Stimulated activated CD8-positive, alpha-beta memory T cell treated with anti-CD3 and anti-CD28 coated beads, Interleukin-12 subunit alpha, Interleukin-12 subunit beta, amount 100 ng/mL, for 24 hours (primary cell): ENCODE measurements at regions not wholly inside any gene's neighbourhood (a gene's known extent, or its start where the extent isn't known, plus 50 kb on each side); places are given as distances from the start of the nearest gene placed in this dataset.

ENCODE experiments used
- DNase-seq: peaks from one replicate; pipeline ENCODE4 v3.0.0-alpha.2; 2020; ENCODE audit errors: extremely low read depth

DNA sequence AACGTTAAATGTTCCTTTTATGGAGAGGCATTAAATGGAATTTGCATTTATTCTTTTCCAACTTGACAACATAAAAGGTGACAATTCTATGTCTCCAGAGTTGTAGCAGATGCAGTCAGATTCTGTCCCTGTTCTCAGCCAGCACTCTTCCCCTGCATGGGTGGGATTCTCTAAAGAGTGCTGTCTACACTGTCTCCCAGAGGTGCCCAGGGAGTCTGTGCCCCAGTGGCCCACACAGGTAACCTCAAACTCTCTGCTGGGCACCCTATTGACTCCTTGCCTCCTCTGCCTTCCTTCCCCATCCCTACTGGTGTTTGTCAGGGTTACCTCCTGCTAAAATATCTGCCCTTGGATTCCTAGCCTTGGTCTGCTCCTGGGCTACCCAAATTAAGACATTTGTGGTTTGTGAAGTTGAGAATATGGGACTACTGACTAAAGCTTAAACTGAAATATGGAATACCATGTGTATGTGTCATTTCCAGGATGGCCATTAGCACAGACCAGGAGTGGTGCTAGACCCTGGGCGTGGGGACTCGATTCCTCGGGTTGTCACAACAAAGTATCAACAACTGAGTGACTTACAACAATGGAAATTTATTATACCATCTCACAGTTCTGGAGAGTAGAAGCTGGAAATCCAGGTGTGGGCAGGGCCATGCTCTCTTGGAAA, 284.7 kb downstream of the CDH26 start:
- no peak for DNase-seq

DNA sequence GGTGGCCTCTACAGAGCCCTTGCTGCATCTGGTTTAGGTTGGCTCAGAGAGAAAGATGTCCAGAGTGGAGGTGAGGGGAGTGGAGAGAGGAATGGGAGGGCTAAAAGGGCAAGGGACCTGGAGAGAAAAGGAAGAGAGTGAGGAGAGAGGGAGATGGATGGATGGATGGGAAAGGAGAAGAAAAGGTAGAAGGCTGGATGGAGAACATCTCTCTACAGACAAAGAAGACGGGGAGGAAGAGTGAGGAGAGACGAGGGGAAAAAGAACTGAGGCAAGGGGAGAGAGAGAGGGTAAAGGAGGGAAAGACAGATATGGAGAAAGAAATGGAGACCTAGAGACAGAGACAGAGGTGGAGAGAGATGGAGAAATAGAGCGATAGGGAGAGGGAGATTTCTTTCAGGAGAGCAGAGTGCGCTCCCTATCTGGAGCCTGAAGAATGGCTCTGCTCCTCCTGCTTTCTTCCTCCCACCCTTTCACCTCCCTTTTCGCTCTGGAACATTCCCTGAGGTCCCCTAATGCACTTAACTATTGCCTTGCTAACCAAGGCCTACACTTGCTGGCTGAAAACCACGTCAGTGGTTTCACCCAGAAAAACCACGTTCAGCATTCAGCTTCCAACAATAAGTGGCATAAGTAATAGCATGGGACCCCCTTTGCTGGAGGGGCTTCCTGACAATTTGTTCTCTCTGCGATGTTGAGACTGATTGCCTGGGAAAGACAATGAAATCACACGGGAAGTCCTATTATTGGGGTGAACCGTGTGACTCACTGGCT, 286.3 kb downstream of the CDH26 start:
- DNase-seq, result no peak

DNA sequence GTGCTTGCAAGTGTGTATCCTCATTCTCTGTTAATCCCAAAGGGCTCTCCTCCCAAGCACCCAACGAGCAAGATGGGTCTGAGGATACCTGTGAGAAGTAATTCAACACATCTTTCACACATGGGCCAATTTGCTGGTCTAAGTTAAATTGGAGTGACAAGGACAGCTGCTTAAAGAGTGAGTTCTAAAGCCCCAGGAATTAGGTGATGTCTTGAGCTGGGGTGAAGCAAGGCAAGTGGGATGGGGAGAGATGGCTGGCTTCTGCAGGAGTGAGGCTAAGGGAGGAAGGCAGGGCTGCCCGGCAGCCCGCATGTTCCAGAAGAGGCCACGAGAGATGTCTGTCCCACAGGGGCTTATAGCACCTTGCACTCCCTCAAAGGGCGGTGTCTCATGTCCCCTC, 288.5 kb downstream of the CDH26 start:
- no peak for DNase-seq

DNA sequence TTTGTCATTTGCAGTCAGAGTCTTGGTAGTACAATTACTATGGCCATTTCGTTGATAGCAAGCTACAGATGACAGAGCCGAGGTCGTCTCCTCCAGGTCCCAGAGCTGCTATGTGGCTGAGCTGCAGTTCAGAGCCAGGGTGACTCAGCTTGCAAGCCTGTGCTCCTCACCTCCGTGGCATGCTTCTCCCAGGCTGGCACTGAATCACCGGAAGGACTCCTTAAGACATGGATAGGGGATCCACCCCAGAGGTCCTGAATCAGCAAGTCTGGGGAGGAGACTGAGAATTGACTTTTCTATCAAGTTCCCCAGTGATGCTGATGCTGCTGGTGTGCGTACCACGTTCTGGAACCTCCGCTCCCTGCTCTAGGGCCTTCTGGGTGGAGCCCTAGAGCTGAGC, 291.2 kb downstream of the CDH26 start:
- DNase-seq, result no peak

DNA sequence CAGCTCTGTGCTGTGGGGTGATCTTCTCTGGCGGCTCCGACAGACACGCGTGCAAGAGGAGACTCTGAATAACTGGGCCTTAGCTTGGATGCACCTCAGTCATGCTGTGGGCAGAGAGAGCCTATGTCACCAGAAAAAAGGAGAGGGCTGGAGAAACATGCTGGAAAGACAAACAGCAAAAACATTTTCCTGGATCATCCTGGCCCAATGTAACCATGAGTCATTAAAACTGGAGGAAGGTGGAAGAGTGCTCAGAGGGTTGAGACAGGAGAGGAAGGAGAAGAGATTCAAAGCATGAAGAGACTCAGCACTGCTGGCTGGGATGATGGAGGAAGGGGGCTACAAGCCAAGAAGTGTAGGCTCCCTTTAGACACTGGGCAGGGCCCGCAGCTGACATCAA, 292.0 kb downstream of the CDH26 start:
- no peak for DNase-seq

DNA sequence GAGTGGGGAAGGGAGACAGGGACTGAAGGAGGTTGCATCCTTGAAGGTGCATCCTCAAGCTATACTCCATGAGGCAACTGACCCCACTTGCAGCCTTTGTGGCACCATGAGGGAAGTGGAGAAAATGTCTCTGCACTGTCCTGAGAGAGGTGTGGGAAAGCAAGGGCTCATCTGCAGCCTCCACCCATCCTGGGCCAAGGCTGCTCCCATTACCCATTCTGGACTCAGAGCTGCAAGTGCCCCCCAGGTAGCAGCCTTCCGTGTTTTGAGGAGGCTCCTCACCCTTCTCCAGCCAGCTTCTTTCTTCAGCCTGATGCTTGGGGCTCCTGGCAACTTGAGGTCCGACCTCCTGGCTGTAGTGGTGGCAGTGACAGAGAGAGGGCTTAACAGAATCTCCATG, 294.6 kb downstream of the CDH26 start:
- DNase-seq, result no peak

DNA sequence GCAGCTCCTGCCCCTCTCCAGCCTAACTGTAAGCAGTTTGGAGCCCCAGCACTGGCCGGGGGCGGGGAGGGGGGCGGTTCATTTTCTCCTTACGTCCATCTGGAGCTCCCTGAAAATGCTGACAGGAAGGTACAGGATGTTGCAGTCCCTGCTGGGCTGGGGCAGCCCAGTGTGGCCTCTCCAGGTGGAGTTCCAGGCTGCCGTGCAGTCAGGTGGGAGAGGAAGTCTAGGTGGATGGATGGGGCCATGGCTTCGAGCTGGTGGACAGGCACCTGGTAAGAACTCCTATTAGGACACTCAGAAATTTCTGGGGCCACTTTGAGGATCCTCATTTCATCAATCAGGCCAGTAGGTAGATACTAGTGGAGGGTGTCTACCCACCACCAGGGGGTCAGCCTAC, 295.2 kb downstream of the CDH26 start:
- no peak for DNase-seq

DNA sequence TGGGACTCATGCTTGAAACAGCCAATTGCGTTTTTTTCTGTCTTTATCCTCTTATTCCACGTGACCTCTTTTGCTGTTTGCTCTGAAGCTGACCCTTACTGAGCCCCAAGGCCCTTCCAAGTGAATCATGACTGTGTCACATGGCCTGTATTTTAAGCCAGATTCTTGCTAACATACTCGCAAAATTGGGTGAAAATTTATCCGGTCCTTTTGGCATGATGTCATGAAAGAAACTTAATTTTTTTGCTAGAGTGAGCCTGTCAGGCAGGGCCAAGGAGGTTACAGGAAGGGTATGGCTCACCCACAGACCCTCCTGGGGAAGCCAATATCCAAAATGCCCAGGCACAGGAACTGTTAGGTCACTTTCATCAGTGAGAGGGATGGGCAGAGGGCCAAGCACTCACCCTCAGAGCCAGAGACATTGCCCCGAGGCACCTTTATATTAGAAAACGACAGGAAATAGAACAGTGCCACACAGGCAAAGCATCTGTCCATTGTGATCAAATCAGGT, 296.7 kb downstream of the CDH26 start:
- no peak for DNase-seq

DNA sequence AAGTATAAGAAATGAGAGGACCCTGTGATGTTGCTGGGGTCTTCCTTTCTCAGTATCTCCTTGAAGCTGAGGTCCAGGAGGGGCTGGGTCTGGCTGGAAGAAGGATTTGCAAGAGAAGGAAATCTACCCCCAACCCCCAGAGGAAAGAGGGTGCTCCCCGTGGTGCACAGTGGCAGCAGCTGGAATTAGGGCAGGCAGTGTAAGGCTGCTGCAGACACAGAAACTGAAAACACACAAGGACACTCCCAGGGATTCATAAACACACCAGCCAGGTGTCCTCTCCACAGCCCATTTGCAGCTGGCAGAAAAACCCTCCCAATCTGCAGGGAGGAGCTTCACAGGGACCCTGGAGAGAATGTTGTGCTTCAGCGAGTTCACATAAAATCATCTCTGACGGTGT, 297.2 kb downstream of the CDH26 start:
- no peak for DNase-seq

DNA sequence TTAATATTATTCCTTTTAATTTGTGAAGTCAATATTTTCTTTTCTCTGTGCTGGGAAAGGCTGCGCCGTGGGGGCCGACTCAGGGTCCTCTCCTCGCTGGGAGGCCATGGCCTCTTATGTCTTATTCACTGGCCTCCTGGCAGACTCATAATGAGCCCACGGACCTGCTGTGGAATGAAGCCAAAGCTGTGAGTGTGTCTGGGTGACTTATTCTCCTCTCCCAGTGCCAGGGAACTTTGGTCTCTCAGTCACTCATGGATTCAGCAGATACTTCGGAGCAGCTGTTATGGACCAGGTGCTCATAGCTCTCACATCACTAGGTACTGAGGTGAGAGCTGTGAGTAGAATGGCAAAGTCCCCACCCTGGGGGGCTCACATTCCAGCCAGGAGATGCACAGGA, 297.6 kb downstream of the CDH26 start:
- DNase-seq, result no peak

DNA sequence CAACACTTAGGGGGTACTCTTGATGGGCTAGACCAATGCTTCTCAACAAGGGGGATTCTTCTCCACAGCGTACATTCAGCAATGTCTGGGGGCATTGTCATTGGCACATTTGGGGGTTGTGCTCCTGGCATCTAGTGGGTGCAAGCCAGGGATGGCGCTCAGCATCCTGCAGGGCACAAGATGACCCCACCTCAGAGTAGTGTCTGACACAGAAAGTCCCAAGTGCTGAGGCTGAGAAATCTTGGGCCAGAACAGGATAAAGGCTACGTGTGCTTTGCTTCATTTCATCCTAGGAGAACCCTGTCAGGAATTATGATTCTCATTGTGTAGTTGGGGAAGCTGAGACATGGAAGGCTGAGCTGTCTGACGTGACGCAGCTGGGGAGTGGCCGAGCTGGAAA, 298.6 kb downstream of the CDH26 start:
- DNase-seq, result no peak

DNA sequence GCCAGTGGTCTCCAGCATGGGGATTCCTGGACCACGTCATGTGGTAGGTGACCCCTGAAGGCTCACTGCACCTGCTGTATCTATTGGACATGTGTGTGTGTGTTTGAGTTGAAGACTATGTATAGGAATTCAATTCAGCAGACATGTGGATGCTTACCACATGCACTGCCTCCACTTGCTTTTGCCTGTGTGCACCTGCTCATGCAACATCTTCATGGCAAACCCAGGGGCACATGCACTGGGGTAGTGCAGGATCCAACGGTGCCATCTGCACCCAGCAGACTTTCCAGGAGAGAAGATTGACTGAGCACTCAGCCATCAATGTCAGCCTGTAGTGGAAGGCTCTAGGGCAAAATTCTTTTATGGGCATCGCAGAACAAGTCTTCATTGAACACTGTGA, 299.4 kb downstream of the CDH26 start:
- DNase-seq, result no peak

DNA sequence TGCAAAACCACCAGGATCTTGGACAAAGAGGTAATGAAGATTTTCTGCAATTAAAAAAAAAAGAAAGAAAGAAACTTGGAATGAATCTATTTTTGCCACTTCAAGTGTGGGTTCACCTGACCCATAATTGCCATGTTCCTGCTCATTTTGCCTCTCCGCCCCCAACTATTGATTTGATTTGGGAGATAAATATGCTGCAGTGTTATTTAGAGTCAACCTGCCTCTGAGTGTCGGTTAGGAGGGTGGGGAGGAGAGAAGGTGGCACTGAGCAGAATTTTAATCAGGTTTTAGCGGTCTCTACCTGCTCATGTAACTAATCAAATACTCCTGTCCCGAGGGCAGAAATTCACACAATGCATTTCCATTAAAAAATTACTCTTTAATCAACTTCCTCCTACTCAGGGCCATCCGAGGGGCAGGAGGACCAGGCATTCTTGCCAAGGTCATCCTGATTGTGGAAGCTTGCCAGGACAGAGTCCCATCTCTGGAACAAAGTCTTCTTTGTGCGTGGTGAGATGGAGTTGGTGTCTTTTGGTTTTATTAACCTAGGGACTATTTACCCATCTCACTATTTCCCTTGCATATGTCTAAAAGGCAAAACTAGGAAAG, 300.1 kb downstream of the CDH26 start:
- no peak for DNase-seq

DNA sequence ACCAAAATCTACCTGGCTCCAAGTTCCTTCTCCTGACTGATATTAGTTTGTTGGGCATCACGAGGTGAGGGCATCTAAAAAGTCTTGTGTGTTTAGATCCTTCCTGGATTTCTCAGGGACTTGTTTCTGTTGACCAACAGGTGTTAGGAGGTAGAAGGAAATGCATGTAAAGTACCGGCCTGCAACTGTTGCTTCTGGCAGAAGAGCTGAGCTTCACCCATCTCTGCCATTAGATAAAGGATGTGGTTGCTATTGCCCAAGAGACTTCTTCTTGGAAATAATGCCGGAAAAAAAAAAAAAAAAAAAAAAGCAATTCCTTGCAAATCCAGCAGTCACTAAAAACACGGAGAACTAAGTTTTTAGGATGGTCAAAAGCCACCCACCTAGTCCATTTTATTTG, 303.1 kb downstream of the CDH26 start:
- DNase-seq, result no peak

DNA sequence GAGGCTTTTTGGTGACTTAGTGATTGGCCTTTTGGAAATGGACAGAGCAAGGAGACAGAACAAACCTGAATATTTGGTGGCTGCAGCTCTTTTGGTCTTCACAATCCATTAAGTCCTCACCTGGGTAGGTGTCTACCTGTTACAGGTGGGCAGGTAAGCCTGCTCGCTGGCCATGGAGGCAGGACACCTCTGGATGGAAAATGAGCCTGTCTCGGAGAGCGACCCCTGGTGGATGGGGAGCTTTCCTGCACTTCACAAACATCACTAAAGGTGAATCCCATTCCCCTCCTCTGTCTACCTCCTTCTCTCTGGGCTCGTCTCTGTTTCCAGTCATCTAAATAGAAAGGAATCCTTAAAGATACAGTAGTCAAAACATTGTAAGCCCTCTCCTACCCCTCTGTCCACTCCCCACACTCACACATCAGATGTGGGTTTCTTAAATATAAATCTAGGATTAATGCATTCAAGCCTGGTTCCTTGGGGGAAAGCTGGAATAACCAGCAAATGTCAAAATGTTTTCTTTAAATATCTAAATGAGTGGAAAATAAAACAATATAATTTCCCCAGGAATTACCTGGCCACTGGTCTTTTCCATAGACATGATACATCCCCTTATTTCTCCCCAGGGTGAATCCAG, 304.9 kb downstream of the CDH26 start:
- peak; percentile 3 for DNase-seq

DNA sequence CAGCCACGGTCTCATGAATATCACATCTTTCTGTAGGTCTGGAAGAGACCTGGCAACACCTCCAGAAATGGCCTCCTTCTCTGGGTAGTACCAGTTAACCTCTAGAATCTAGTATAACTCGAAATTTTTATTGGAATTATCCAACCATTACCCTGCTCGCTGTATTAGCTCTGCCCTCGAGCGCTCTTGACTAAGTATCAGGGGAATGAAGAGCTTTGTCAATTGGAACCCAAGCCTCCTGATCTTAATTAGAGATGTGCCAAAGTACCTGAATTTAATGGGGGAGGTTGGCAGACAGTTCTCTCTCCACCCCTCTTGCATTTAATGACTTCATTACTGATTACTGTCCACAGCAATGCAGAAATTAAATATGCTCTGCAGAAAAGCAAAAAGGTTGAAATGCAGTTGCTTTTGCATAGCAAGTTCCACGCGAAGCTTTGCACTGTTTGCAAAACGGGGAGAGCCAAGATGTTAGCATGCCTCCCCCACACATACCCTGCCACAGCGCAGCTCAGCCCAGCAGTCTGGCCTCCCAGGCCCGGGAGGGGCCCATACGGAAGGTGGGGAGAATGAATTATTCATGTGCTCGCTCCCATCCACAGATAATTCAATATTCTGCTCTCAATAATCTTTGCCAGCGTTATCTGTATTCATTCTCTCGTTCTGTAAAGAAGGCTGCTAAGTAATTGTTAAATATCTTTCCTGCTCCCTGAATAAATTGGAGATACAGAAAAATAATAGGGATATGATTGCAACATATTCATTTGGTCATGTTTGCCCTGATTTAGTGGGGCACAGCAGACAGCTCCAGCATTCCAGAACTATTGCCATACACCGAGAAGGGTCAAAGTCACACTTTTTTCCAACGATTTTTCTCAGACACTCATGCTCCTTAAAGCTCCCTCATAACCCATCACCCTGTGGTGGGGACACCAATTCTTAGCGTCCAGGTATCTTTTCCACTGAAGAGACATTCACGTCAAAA, 305.8 kb downstream of the CDH26 start:
- no peak for DNase-seq

DNA sequence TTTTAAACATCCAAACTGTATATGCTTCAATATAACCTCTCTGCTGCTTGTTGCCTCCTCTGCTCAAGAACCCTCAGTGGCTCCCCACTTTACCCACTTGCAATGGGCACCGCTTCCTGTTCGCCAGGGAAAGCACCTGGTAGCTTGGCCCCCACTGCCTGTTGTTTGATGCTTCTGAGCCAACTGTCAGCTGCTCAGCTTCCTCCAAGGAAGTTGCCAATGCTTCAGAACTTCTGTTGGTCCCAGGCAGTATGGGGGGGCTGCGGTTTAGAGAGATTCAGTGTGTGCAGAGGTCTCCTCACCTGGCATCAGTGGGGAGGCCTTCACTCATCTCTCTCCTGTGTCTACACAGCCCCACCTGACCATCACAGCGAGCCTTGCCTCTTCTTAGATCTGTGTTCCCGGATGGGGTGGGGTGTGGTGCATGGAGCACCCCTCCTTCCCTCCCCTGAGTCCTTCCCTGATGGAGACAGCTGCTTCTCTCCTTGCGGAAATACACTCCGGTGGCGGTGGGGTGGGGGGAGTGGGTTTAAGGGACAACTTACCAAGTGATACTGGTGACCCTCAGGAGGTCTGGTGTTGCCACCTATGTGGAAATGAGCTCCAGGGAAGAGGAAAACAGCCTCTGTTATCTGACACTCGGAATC, 308.1 kb downstream of the CDH26 start:
- no peak for DNase-seq

DNA sequence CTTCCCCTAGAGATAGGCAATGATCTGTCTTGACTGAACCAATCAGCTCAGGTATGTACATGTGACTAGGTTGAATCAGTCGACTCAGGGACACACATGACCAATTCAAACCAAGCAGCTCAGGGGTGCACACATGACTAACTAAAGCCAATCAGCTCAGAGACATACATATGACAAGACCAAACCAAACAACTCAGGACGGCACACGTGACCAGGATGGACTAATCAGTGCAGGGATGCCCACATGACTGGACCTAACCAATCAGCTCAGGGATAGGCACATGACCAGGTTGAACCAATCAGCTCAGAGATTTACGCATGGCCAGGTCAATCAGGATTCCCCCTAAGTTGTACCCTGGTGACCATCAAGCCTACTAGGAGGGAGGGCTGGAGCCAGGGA, 310.3 kb downstream of the CDH26 start:
- DNase-seq, result no peak

DNA sequence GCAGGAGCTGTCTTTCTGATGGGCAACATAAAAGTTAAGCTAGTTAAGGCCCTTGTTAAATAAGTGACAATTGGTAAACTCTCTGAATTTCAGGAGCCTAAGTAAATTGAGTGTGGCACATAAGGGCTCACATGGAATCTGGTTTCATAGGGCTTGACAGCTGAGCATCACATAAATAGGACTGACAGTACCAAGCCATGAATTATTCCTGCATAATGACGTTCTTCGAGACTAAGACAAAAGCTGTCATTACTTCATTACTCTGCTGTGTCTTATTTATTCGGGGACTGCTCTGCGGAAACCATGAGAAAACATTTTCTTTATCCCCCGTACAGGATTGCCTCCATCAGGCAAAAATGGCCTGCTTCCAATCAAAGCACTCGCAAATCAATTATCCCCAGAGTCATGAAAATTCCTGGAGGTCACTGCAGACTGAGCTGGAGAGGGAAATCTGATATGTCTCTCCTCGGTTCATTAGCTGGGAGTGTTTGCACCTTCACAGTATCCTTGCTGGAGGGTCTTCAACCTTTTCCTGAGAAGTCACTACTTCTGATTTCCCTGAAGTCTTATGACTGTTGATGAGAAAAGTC, 311.4 kb downstream of the CDH26 start:
- DNase-seq, result no peak

DNA sequence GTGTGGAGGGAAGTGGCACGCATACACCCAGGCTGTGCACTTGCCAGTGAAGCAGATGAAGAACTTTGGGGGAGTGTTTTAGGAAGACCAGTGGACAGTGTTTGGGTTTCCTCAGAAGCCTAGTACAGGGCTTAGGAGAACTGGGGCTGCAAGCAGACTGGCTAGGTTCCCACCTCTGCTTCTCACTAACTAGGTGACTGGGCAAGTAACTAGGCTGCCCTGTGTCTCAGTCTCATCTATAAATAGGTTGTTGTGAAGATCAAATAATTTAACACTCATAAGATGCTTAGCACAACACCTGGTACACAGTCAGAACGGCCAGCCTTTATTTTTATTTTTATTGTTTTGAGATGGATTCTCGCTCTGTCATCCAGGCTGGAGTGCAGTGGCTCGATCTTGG, 312.1 kb downstream of the CDH26 start:
- no peak for DNase-seq
